ENCODE measurements at regions not wholly inside any gene's neighbourhood (a gene's known extent, or its start where the extent isn't known, plus 50 kb on each side); places are given as distances from the start of the nearest gene placed in this dataset.

GRCh38 chr1:244952940-244953339 is 88.6 kb upstream of the HNRNPU start:
- 54% methylated on average over 8 of the region's 8 CpGs for WGBS (ENCODE audit: insufficient coverage, low coverage, missing lambda C conversion rate)
- H4K20me1 ChIP-seq (replicated peaks; ENCODE audit: control insufficient read depth, insufficient read depth, low read length): no peaks in the 10 kb centered on the region
- no peaks in the 10 kb centered on the region for H3K27me3 ChIP-seq (ENCODE audit: control insufficient read depth in 2 of 2, insufficient read depth in 2 of 2, low read length in 2 of 2)
- DNase-seq (ENCODE audit: extremely low read depth in 1 of 4, low spot score in 3 of 4) (no peak), ATAC-seq (peak; percentile 58), FAIRE-seq (no peak)
- H3K79me2 ChIP-seq (ENCODE audit: control insufficient read depth, insufficient read depth, low read length): no peaks in the 10 kb centered on the region
- TF ChIP-seq POLR2AphosphoS5 (IDR thresholded peaks at IDR 0.05; ENCODE audit: control insufficient read depth, insufficient read depth, low read depth, low read length) (no peak), KLF1 (tag; IDR thresholded peaks at IDR 0.05) (no peak), HOMEZ (CRISPR knock-in tag; IDR thresholded peaks at IDR 0.05) (no peak), RCOR1 (IDR thresholded peaks at IDR 0.05; ENCODE audit: borderline replicate concordance in 1 of 2, low read depth in 2 of 2, low read length in 2 of 2) (no peak), ZNF77 (CRISPR knock-in tag; IDR thresholded peaks at IDR 0.05) (no peak), ZC3H8 (IDR thresholded peaks at IDR 0.05) (no peak), CREM (IDR thresholded peaks at IDR 0.05; ENCODE audit: low read depth) (no peak), CXXC5 (CRISPR knock-in tag; IDR thresholded peaks at IDR 0.05) (no peak)
- H3K4me2 ChIP-seq (ENCODE audit: insufficient read depth, low read length): no peak overlapping the region
- no TSS peak for BruUV-seq (replicated peaks)
- no peak overlapping the region for H3K9ac ChIP-seq (ENCODE audit: insufficient read depth in 1 of 2, low read depth in 2 of 2, low read length in 2 of 2)
- H3K27ac ChIP-seq (ENCODE audit: extremely low read depth, low read depth, low read length): no peak overlapping the region
- H3K9me1 ChIP-seq (ENCODE audit: control insufficient read depth, insufficient read depth, low read length): no peaks in the 10 kb centered on the region
- H3K9me3 ChIP-seq (replicated peaks; ENCODE audit: control insufficient read depth, insufficient read depth, low read depth, low read length): no peaks in the 10 kb centered on the region
- no peaks in the 10 kb centered on the region for H3K36me3 ChIP-seq (ENCODE audit: control insufficient read depth, insufficient read depth, low read length)
- intact Hi-C loops (cut with micrococcal nuclease) (no loop called here), in situ Hi-C loops (cut with MboI) (no loop called here)
- peak overlapping the region; percentile 26 for H2AFZ ChIP-seq (ENCODE audit: low read depth, low read length)
- no peak overlapping the region for H3K4me3 ChIP-seq
- H3K4me1 ChIP-seq (replicated peaks in 1 of 2; ENCODE audit: control insufficient read depth in 2 of 2, insufficient read depth in 2 of 2, low read length in 2 of 2): no peaks in the 10 kb centered on the region
- POLR2A ChIA-PET: interaction anchor here (0.7 to 2.3 kb wide), 2 partner anchors 11 kb away, joined by 3 to 7 read pairs; no protein-coding TSS in a partner anchor
- CTCF ChIA-PET (ENCODE audit: low intra/inter-chr PET ratio): no interaction called here

Measured in K562 (cell line).